Neural cell (in vitro differentiated cells): ENCODE measurements at regions not wholly inside any gene's neighbourhood (a gene's known extent, or its start where the extent isn't known, plus 50 kb on each side); places are given as distances from the start of the nearest gene placed in this dataset.

Source experiments
- H2AFZ ChIP-seq: fragments of 200-600, 300-800 bp; sonication (generic), shearing (Covaris generic); 2 replicates; pipeline ENCODE4 v1.6.0; 2014; ENCODE audit warnings: low read depth, mild to moderate bottlenecking, antibody characterized with exemption, low read length, moderate library complexity
- H3F3A ChIP-seq: fragments of 200-600 bp; shearing (Covaris generic); 2 replicates; pipeline ENCODE4 v1.6.1; 2016; ENCODE audit warnings: mild to moderate bottlenecking, moderate library complexity, mixed read lengths, antibody characterized with exemption, low read length; ENCODE audit not compliant: insufficient read depth, poor library complexity, severe bottlenecking
- H3K27ac ChIP-seq: fragments of 200-600, 300-800 bp; sonication (generic), shearing (Covaris generic); 2 replicates; pipeline ENCODE4 v1.5.1; 2014; ENCODE audit warnings: mild to moderate bottlenecking, low read length, moderate library complexity
- H3K27me3 ChIP-seq: fragments of 300-800, 200-600 bp; sonication (generic), shearing (Covaris generic); 2 replicates; pipeline ENCODE4 v1.6.0; 2014; ENCODE audit warnings: mild to moderate bottlenecking, low read depth, low read length, moderate library complexity; ENCODE audit not compliant: insufficient read depth
- H3K36me3 ChIP-seq: fragments of 300-800, 200-600 bp; sonication (generic), shearing (Covaris generic); 2 replicates; pipeline ENCODE4 v1.5.1; 2014; ENCODE audit warnings: mild to moderate bottlenecking, antibody characterized with exemption, low read length, moderate library complexity; ENCODE audit not compliant: insufficient read depth
- H3K4me2 ChIP-seq: fragments of 300-800, 200-600 bp; sonication (generic), shearing (Covaris generic); 2 replicates; pipeline ENCODE4 v1.6.0; 2014; ENCODE audit warnings: mild to moderate bottlenecking, low read length
- H3K4me3 ChIP-seq: fragments of 300-800, 200-600 bp; sonication (generic), shearing (Covaris generic); 2 replicates; pipeline ENCODE4 v1.5.1; 2014; ENCODE audit warnings: mild to moderate bottlenecking, low read length, moderate library complexity
- H3K79me2 ChIP-seq: fragments of 200-600 bp; shearing (Covaris generic); replicated peaks from 2 replicates; pipeline ENCODE4 v1.6.0; 2014; ENCODE audit warnings: mild to moderate bottlenecking, low read length, moderate library complexity; ENCODE audit not compliant: insufficient read depth
- H3K9ac ChIP-seq: fragments of 300-800, 200-600 bp; sonication (generic), shearing (Covaris generic); 2 replicates; pipeline ENCODE4 v1.6.1; 2016; ENCODE audit warnings: mild to moderate bottlenecking, low read length, mixed read lengths
- H3K9me2 ChIP-seq: fragments of 200-600 bp; shearing (Covaris generic); 2 replicates; pipeline ENCODE4 v1.6.1; 2016; ENCODE audit warnings: mild to moderate bottlenecking, low read length, mixed read lengths; ENCODE audit not compliant: insufficient read depth
- H3K9me3 ChIP-seq: fragments of 200-600, 300-800 bp; sonication (generic), shearing (Covaris generic); 2 replicates; pipeline ENCODE4 v1.6.1; 2016; ENCODE audit warnings: mild to moderate bottlenecking, mixed run types, low read length, moderate library complexity, mixed read lengths
- H4K20me1 ChIP-seq: fragments of 200-600 bp; shearing (Covaris generic); 2 replicates; pipeline ENCODE4 v1.6.1; 2016; ENCODE audit warnings: mild to moderate bottlenecking, mixed run types; ENCODE audit not compliant: insufficient read depth
- CTCF ChIP-seq: fragments of 450-650 bp; IDR thresholded peaks from 2 replicates; pipeline ENCODE4 v1.5.1; 2014; ENCODE audit warnings: antibody characterized with exemption, mild to moderate bottlenecking, moderate library complexity; ENCODE audit not compliant: poor library complexity, severe bottlenecking
- EP300 ChIP-seq: fragments of 450-650 bp; conservative IDR thresholded peaks from 2 replicates; pipeline ENCODE4 v1.6.1; 2014; ENCODE audit warnings: antibody characterized with exemption, mild to moderate bottlenecking, moderate library complexity; ENCODE audit not compliant: poor library complexity, severe bottlenecking
- EZH2 ChIP-seq: fragments of 200-600, 300-800 bp; shearing (Covaris generic), sonication (generic); IDR thresholded peaks from 2 replicates; pipeline ENCODE4 v1.6.1; 2014; ENCODE audit warnings: antibody characterized with exemption, low read length, borderline replicate concordance, mild to moderate bottlenecking; ENCODE audit not compliant: insufficient read depth, poor library complexity, severe bottlenecking
- MXI1 ChIP-seq: fragments of 450-650 bp; conservative IDR thresholded peaks from 2 replicates; pipeline ENCODE4 v1.6.1; 2014; ENCODE audit warnings: antibody characterized with exemption, mild to moderate bottlenecking; ENCODE audit not compliant: poor library complexity, severe bottlenecking
- POLR2AphosphoS5 ChIP-seq: IDR thresholded peaks from 2 replicates; pipeline ENCODE4 v1.6.1; 2012
- RAD21 ChIP-seq: fragments of 450-650 bp; conservative IDR thresholded peaks from 2 replicates; pipeline ENCODE4 v1.6.1; 2014; ENCODE audit warnings: antibody characterized with exemption, mild to moderate bottlenecking, moderate library complexity
- REST ChIP-seq: IDR thresholded peaks from 2 replicates; pipeline ENCODE4 v1.6.1; 2012; ENCODE audit warnings: borderline replicate concordance
- SMC3 ChIP-seq: fragments of 450-650 bp; conservative IDR thresholded peaks from 2 replicates; pipeline ENCODE4 v1.6.1; 2014; ENCODE audit warnings: antibody characterized with exemption, mild to moderate bottlenecking, moderate library complexity; ENCODE audit not compliant: poor library complexity
- TAF1 ChIP-seq: IDR thresholded peaks from 2 replicates; pipeline ENCODE4 v1.6.1; 2012; ENCODE audit warnings: low read depth

GRCh38 chr15:94653071-94653470, 421.7 kb downstream of the MCTP2 start:
- Histone ChIP-seq H3K79me2 (no peaks in the 10 kb centered on the region), H3K27me3 (no peaks in the 10 kb centered on the region), H3K36me3 (no peaks in the 10 kb centered on the region), H3K9me3 (no peaks in the 10 kb centered on the region), H4K20me1 (no peaks in the 10 kb centered on the region), H3K27ac (no peak overlapping the region), H3K4me3 (no peak overlapping the region), H3K9me2 (no peaks in the 10 kb centered on the region), H3K4me2 (no peak overlapping the region), H2AFZ (no peak overlapping the region), H3F3A (no peaks in the 10 kb centered on the region), H3K9ac (no peak overlapping the region)
- no peak for TF ChIP-seq REST
- TF ChIP-seq EZH2, result no peak
- TF ChIP-seq MXI1, result no peak
- no peak for TF ChIP-seq POLR2AphosphoS5
- no peak for TF ChIP-seq EP300
- TF ChIP-seq SMC3, result no peak
- TF ChIP-seq RAD21, result no peak
- TF ChIP-seq TAF1, result no peak
- TF ChIP-seq CTCF, result no peak

- H3F3A ChIP-seq, result no peaks in the 10 kb centered on the region
- no peak for TF ChIP-seq EZH2
- TF ChIP-seq RAD21, result no peak
- TF ChIP-seq MXI1, result no peak
- TF ChIP-seq REST, result no peak
- no peak for TF ChIP-seq CTCF
- no peak for TF ChIP-seq TAF1
- TF ChIP-seq SMC3, result no peak
- TF ChIP-seq POLR2AphosphoS5, result no peak
- TF ChIP-seq EP300, result no peak
- H4K20me1 ChIP-seq, result no peaks in the 10 kb centered on the region
These were observed 424.0 kb downstream of the MCTP2 start for GRCh38 chr15:94655249-94655880.

More at GRCh38 chr15:94655249-94655880, 424.0 kb downstream of the MCTP2 start:
- Histone ChIP-seq H3K27me3 (no peaks in the 10 kb centered on the region), H3K4me2 (no peak overlapping the region), H3K4me3 (no peak overlapping the region), H3K9me3 (no peaks in the 10 kb centered on the region), H3K36me3 (no peaks in the 10 kb centered on the region), H3K9me2 (no peaks in the 10 kb centered on the region), H3K27ac (no peak overlapping the region), H2AFZ (no peak overlapping the region), H3K9ac (no peak overlapping the region), H3K79me2 (no peaks in the 10 kb centered on the region)
